ENCODE measurements at regions not wholly inside any gene's neighbourhood (a gene's known extent, or its start where the extent isn't known, plus 50 kb on each side); places are given as distances from the start of the nearest gene placed in this dataset.

DNA sequence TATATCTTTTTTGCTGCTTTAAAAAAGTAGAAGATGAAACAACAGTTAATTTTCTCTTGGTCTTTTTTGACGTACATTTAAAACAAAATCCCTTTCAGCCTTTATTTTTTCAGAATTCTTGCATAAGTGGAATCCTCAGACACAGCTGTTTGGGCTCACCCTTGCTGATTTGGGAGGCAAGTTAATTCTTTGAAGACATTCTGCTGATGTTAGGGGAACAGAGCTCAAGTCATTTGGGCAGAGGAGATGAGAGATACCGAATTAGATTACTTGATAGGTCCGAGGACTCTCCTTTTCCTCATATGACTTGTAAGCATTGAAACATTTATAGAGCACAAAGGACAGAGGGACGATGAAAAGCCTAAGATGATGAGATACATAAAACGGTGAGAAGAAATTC is 567.9 kb upstream of the CITED2 start:
- no peak for DNase-seq

DNA sequence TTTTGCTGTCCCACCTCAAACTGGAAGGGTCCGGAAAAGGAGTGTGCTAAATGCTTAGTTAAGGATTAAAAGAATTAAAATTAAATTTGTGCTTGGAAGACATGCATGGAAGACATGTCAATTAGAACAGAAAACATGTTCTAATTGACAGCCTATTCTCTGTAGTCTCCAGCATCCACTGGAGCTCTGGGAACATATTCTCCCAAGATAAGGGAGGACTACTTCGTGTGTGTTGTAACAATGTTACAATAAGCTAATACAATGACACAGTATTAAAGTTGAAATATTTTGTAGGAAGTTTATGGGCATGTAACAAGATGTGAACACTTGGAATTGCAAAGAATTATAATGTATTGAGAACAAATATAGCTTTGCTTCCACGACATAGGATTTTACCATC is 567.4 kb upstream of the CITED2 start:
- DNase-seq = no peak

- DNase-seq = no peak
Observed at GRCh38 chr6:139940741-139941729, 566.6 kb upstream of the CITED2 start.

GRCh38 chr6:139939189-139939979 is 564.9 kb upstream of the CITED2 start:
- DNase-seq = no peak

- no peak for DNase-seq
Observed at GRCh38 chr6:139932671-139933070, 558.2 kb upstream of the CITED2 start.

GRCh38 chr6:139931747-139932146 is 557.3 kb upstream of the CITED2 start:
- no peak for DNase-seq

DNA sequence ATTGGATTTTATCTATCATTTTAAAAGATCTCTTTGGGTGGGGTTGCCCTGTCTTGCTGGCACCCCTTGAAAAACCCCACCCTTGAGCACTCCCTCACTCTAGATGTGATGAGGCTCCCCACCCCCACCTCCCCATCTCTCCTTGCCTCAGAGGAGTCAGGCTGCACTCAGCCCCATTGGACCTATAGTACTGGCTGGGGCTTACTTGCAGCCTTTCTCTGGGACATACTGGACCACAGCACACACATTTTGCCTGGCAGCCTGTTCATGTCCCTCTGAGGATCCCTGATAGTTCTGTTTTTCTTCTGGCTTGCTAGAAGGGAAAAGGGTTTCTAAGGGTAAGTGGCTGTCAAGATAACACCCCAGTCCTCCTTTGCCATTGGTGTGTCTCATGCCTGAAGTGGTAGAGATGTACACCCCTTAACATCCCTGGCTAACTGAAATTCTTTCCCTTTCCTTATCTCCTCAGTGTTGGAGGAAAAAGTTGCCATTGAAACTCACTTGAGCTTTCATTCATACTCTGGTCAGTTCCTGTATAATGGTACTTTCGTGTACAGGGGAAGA is 553.4 kb upstream of the CITED2 start:
- no peak for DNase-seq

DNA sequence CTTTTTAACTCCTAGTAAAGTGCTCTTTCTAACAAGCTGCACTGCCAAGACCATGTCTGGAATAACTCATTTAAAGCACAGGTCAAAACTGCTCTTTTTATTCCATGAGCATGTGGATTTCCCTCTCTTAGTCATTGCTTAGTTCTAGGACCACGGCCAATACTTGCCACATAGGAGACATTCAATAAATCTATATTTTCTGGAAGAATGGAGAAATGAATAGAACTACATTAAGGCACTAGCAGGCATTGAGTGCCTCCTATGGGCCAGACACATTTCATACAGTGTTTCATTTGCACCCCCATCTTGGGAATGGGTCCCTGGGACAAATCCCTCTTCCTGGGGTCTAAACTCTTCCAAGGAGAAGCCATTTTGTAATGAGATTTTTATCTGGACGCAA is 552.8 kb upstream of the CITED2 start:
- DNase-seq = peak; percentile 49

DNA sequence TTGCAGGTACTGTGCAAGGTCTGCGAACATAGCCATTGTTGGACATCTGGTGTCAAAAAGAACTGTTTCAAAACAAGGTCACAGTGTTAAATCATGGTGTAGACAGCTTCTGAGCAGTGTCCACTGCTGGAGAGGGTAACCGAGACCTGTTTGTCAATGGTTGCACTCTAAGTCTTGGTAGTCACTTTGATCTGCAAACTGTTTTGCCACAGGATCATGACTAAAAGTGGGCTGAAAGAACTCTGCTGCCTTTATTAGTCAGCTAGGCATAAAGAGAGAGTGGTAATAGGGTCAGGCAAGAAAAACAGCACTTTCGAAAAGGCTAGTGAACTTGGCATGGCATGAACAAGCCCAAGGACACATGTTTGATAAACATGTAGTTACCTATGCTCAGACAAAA is 552.3 kb upstream of the CITED2 start:
- no peak for DNase-seq

DNA sequence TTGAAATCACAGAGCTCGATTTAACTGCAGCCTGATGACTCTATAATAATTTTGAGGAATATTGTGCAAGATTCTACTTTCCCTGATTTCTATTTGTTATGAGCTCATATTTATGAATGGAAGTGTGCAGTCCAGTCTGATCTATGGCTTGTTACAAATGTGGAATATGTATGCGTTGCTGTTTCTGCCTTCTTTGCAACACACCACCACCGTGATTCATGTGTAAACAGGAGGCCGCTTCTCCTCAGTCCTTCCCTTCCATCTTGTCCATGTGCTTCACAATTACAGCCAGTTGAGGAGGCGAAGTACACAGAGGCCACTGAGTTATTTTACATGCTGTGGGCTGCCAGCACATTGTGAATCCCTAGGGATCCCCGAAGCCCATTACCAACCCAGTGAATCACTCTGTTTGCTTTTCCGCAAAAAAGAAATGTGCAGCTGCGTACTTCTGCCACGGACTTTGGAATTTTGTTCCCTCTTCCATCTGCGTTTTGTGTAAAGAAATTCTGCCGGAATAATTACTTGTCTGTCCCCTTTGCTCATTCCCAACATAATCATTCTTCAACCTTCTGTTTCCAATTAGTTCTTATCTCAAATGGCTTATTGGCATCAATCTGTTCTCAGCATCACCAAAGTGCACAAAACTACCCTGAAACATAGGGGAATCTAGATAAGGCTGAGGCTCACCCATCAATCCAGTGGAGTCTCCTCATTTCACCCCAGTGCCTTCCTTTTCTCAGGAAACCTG is 551.6 kb upstream of the CITED2 start:
- peak; percentile 57 for DNase-seq

DNA sequence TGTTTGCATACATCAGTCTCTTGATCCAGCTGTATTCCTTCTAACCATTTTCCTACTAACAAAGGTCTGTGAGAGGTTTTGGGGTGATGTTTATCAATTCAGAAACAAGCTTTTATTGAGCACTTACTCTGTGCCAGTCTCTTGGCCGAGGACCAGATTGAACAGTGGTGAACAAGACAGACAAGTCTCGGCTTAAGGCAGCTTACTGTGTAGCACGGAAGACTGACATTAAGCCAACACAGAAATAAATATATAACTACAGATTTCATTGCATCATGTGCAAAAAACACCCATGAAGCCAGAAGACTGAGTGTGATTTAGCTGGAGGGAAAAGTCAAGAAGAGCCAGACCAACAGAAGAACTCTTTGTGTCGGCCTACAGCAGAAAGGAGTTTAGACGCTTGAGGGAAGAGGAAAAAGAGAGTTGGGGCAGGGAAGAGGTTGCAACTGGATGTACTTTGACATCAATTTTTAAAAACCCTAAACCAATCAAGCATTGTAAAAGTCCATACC is 549.6 kb upstream of the CITED2 start:
- DNase-seq = no peak

DNA sequence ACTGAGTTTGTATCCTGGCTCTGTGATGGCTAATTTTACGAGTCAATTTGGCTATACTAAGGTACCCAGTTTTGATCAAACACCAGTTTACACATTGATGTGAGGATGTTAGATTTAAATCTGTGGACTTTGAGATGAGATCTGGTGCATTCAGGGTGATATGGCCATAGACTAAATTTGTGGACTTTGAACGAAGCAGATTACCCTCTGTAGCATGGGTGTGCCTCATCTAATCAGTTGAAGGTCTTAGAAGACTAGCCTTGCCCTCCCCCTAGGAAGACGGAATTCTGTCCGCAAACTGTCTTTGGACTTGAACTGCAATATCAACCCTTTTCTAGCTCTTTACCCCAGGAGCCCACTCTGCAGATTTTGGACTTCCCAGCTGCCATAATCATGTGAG is 547.8 kb upstream of the CITED2 start:
- no peak for DNase-seq

GRCh38 chr6:139920776-139921100 is 546.3 kb upstream of the CITED2 start:
- peak; percentile 48 for DNase-seq

DNA sequence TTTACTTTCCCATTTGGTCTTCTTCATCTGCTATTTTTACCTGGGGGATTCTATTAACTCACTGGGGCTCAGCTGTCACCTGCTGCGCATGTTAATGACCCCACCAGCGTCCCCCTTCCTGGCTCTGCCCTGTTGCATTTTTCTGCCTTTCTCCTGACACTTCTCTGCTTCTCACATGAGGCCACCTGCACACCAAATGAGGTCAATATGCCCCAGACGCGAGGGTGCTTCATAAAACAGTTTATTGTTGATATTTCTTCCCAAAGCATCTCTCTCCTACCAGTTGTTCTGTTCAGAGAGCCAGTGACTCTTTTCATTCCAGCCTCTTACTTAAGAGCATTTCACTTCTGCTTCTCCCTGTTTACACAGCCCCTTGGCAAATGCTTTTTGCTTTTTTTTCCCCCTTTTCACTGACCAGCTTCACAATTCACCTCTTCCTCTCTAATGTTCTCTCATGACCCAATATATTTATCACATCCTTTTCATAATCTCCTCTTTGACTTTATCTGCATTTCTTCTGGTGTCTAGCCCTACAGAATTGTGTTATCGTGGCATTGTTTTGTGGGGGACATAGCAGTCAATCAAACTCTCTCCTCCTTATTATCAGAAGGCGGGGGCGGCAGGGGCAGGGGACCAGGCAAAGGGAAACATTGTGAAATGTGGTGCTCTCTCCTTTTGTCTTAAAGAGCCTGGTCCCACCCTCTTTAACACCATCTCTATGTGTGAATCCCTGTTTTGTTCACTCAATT is 545.8 kb upstream of the CITED2 start:
- no peak for DNase-seq

DNA sequence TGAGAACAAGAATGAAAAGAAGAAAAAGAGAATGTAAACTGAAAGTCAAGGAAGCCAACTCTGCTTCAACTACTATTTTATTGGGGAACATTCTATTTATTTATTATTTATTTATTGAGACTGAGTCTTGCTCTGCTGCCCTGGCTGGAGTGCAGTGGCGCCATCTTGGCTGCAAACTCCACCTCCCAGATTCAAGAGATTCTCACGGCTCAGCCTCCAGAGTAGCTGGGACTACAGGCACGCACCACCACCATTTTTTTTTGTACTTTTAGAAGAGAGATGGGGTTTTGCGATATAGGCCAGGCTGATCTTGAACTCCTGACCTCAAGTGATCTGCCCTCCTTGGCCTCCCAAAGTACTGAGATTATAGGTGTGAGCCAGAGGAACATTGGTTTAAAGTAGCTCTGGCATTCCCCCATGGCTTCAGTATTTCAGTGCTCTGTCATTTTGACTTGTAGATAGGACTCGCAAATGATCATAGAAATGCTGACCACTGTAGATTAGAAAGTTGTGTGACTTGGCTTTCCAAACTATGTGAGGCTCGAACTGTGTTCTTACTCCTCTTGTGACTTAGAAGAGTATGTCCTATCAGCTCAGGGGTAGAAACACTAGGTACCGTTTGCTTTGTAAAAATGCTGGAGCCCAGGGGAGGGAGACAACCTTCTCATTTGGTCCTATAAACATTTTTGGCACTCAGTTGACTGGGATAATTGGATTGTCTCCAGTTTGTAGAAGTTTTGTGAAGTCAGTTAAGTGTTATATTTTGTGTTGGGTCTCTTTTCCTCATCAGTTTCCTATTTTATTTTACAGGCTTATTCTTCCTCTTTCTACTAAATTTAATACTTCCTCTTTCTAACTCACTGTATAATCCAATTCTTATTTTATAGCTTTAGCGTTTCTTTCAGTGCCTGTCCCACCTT is 544.9 kb upstream of the CITED2 start:
- no peak for DNase-seq

DNA sequence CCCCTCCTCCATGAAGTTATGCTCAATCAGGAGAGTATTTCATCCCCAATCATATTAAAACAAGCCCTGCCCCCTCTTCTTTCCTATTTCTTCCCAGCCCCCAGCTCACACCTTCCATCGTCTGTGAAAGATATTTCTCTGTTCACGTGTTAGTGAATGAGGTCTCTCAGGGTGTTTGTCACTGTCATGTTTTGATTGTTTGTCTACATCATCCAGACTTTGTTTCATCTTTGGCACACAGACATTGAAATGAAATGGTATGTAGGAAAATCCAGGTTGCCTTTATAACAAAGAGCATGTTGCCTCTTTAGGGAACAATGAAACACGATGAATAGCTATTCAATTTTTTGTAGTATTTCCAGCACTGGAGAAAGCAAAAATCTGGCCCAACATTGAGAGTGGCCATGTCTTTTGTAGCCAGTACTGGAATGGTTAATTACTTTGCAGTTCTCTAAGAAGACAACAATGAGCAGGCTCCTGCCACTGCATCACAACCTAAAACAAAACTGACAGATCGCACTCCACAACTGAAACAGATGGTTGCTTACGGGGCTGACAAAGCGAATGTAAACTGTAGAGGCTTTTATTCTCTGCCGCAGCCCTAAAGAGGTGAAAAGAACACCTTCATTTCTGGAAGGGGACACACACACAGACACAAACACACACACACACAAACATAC is 543.6 kb upstream of the CITED2 start:
- DNase-seq = no peak

DNA sequence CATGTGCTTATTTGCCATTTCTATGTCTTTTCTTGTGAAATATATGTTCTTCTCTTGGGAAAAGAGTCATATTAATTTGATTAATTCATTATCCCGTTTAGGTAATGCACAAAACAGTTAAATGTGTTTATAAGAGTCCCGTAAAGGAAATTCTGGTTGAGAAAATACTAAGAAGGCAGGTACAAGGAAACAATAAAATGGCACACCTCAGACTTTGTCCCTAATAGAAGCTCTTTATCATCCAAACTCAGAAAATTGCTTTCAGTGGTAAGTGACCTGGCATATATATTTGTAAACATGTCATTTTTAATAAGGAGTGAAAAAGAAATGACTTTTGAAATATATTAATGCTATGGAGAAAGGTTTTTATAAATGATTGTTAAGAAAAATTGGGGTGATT is 540.5 kb upstream of the CITED2 start:
- DNase-seq = no peak

DNA sequence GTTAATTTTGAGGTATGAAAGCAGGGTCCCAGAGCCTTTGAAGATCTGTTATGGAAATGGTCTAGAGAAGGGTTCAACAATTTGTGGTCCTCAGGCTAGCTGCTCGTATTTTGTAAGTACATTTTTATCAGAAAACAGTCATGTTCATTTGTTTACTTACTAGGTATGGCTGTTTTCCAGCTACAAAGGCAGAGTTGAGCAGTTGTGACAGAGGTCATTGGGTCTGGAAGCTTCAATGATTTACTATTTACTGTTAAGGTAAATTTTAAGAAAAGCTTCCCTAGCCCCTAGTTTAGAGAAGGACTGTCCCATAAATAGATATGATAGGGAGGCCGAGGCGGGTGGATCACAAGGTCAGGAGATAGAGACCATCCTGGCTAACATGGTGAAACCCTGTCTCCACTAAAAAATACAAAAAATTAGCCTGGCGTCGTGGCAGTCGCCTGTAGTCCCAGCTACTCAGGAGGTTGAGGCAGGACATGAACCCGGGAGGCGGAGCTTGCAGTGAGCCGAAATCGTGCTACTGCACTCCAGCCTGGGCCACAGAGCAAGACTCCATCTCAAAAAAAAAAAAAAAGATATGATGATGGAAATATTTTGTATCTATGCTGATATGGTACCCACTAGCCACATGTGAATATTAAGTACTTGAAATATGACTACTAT is 538.4 kb upstream of the CITED2 start:
- no peak for DNase-seq

DNA sequence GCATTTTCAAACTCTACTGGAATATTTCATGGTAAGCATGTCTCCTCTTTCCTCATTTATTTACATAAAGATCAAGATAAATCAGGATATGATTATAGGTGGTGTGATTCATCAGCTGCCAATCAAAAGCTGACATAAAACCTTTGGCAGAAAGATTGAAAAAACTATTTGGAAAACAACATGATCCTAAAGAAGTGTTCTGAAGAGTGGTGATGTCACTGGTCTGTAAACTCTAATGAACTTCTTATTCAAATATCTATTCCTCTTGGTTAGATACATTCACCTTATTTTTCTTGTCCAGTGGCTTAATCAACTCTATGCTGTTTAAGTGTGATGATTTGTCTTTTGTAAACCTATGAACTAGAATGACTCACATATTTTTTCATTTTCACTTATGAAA is 535.5 kb upstream of the CITED2 start:
- DNase-seq = no peak

All from tongue (tissue), 1 donor.